ENCODE measurements at regions not wholly inside any gene's neighbourhood (a gene's known extent, or its start where the extent isn't known, plus 50 kb on each side); places are given as distances from the start of the nearest gene placed in this dataset.

DNA sequence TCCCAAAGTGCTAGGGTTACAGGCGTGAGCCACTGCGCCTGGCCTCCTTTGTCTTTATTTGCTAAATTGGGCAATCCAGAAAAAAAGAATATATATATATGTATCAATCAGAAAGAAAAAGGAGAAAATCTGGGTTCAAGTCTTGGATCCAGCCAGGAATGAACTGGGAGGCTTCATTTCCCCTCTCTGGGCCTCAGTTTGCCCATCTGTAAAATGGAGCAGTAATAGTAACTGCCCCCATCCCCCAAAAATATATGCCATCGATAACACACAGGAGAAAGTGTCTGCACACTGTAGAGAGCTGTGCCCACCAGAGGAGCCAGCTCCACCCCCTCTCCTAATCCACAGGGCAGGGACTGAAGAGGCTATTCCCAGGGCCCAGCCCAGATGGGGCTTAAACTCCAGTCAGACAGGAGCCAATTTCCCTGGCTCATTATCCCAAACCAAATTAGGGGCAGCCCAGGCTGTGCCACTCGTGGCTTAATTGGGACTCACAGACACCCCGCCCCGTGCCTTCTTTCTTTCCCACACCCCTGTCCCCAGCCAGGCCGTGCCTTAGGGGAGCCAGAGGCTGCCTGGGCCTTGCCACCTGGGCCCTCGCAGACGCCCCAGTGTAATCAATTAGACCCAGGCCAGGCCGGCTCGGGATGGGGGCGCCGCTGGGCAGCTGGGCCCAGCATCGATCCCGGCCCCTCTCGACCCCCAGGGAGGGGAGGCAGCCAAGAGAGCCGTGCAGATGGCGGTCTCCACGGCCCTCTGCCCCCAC is 171.5 kb downstream of the MN1 start:
- no peak overlapping the region for H3K4me3 ChIP-seq (ENCODE audit: low read length)
- H3K9me3 ChIP-seq (replicated peaks; ENCODE audit: control insufficient read depth, low read depth, low read length) = no peaks in the 10 kb centered on the region
- DNase-seq = no peak
- no peak overlapping the region for H3K27ac ChIP-seq (ENCODE audit: low read length)
- H3K4me1 ChIP-seq (ENCODE audit: control insufficient read depth, insufficient read depth, low read length) = peaks cover 19% of the 10 kb centered on the region
- H3K36me3 ChIP-seq (ENCODE audit: control insufficient read depth, insufficient read depth, low read length) = no peaks in the 10 kb centered on the region
- H3K27me3 ChIP-seq (ENCODE audit: control insufficient read depth, insufficient read depth, low read length) = no peaks in the 10 kb centered on the region
- WGBS (ENCODE audit: insufficient coverage) = 41% methylated on average over 16 of the region's 19 CpGs

DNA sequence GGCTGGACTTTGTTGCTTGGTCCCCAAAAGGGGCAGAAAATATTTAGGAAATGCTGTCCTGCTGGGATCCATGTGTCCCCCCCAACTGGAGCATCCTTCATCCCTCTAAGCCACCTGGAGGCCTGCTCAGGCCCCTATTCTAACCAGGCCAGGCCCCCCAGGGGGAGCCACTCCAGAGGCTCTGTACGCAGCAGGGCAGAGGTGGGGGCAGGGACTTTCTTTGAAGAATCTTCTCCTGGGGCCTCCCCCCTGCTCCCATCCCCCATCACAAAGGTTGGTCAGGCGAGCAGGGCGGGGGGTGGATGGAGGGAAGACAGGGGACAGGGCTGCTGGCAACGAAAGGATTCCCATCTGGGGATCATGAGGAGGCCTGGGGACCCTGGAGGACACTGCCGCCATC is 170.8 kb downstream of the MN1 start:
- H3K27ac ChIP-seq (ENCODE audit: low read length) = no peak overlapping the region

DNA sequence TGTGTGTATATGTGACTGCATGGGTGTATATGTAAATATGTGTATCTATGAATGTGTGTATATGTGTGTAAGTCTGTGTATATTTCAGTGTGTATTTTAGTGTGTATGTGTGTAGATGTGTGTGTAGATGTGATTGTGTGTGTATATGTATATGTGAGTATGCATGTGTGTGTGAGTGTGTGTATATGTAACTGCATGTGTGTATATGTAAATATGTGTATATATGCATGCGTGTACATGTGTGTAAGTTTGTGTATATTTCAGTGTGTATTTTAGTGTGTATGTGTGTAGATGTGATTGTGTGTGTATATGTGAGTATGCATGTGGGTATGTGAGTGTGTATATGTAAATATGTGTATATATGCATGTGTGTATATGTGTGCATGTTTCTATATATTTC is 169.9 kb downstream of the MN1 start:
- no peaks in the 10 kb centered on the region for H3K36me3 ChIP-seq (ENCODE audit: control insufficient read depth, insufficient read depth, low read length)
- H3K4me1 ChIP-seq (ENCODE audit: control insufficient read depth, insufficient read depth, low read length) = peaks cover 31% of the 10 kb centered on the region
- H3K27me3 ChIP-seq (ENCODE audit: control insufficient read depth, insufficient read depth, low read length) = no peaks in the 10 kb centered on the region
- 100% methylated on average over 1 of the region's 1 CpG for WGBS (ENCODE audit: insufficient coverage)
- H3K27ac ChIP-seq (ENCODE audit: low read length) = no peak overlapping the region
- H3K9me3 ChIP-seq (replicated peaks; ENCODE audit: control insufficient read depth, low read depth, low read length) = no peaks in the 10 kb centered on the region
- H3K4me3 ChIP-seq (ENCODE audit: low read length) = no peak overlapping the region
- no peak for DNase-seq

More for the DNA sequence above, 170.8 kb downstream of the MN1 start:
- Histone ChIP-seq H3K4me3 (ENCODE audit: low read length) (no peak overlapping the region), H3K36me3 (ENCODE audit: control insufficient read depth, insufficient read depth, low read length) (no peaks in the 10 kb centered on the region), H3K27me3 (ENCODE audit: control insufficient read depth, insufficient read depth, low read length) (no peaks in the 10 kb centered on the region), H3K4me1 (ENCODE audit: control insufficient read depth, insufficient read depth, low read length) (peaks cover 22% of the 10 kb centered on the region), H3K9me3 (replicated peaks; ENCODE audit: control insufficient read depth, low read depth, low read length) (no peaks in the 10 kb centered on the region)
- WGBS (ENCODE audit: insufficient coverage) = no CpG with 5 or more reads among the region's 5 CpGs
- no peak for DNase-seq

DNA sequence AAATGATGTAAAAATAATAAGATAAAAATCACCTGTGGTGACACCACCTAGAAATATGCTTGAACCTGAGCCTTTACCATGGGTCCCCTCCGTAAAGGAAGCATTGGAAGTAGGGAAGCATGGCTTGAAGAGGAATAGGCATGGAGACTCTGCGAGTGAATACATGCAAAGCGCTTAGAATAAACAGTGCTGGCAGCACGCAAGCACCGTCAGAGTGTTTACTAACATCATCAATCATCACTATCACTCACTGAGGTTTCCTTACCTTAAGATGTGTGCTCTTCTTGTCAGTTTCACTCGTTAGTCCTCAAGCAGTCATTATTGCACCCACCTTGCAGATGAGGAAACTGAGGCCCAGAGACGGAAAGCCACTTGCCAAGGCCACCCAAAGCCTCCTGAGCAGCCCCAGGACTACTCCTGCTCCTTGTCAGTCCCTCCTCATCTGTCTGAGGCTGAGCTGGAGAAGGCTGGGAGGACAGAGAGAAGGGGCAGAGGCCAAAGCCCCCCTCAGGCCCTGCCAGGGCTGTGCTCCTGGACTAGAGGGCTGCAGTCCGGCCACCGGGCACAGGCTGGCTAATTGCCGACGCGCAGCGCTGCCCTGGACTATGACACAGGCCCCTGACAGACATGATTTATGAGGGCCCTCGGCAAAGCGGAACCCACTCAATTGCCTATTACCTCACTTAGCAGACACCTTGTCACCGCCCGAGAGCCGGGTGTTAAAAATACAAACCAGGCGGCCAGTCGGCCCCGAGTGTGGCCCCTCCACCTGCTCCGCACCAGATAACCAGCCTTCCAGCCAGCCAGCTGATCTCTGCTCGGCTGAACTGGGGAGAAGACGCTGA is 168.9 kb downstream of the MN1 start:
- peak; percentile 52 for DNase-seq
- 43% methylated on average over 15 of the region's 24 CpGs for WGBS (ENCODE audit: insufficient coverage)
- Histone ChIP-seq H3K27me3 (ENCODE audit: control insufficient read depth, insufficient read depth, low read length) (peaks cover 5% of the 10 kb centered on the region), H3K4me1 (ENCODE audit: control insufficient read depth, insufficient read depth, low read length) (peaks cover 40% of the 10 kb centered on the region), H3K36me3 (ENCODE audit: control insufficient read depth, insufficient read depth, low read length) (no peaks in the 10 kb centered on the region), H3K9me3 (replicated peaks; ENCODE audit: control insufficient read depth, low read depth, low read length) (no peaks in the 10 kb centered on the region), H3K4me3 (ENCODE audit: low read length) (no peak overlapping the region), H3K27ac (ENCODE audit: low read length) (peak overlapping the region; percentile 72)

DNA sequence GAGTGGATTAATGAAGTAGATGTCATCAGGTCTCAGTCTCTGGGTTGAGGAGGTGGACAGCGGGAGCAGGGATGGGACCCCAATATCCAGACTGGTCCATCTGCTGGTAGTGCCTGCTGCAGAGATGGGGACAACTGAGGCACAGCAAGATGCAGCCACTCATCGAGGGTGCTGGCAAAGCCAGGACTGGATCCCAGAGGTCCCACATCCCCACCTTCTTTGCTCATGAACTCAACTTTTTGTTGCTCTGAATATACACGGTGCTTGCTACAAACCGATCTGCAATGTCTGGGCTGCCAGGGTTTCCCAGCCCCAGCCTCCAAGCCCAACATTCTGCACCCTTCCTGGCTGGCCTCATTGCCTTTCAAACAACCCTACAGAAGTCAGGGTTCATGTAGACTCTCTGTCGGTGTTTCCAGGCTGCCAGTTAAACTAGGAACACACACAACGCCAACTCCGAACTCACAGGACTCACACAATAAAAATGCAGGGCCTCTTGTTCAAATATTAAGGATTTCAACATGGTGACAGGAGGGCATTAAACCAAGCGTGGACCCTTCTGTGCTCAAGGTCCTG is 168.2 kb downstream of the MN1 start:
- peaks cover 5% of the 10 kb centered on the region for H3K27me3 ChIP-seq (ENCODE audit: control insufficient read depth, insufficient read depth, low read length)
- WGBS (ENCODE audit: insufficient coverage) = 59% methylated on average over 8 of the region's 8 CpGs

DNA sequence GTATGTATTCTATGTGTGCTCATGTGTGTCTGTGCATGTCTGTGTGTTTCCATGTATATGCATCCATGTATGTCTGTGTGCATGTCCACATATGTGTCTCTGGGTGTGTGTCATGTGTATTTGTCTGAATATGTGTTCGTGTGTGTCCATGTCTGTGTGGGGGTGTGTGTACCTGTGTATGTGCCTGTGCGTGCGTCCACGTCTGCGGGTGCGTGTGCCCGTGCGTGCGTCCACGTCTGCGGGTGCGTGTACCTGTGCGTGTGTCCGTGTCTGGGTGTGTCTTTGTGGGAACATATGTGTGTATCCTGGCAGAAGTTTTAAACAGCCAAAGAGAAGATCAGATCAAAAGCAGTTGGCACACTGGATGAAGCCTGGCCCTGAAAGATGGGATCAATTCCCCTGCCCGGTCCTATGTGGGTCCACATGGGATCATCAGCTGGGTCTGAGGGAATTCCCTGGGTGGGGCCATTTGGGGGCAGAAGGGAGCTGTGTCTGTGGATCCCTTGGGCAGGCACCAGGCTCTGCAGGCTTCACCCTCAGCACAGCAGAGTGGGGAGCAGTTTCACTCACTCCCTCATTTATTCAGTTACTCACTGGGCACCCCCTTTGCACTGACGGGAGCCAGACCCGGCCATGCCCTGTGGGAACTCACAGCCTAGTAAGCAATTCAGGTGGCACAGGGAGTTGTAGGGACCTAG is 167.4 kb downstream of the MN1 start:
- H3K9me3 ChIP-seq (replicated peaks; ENCODE audit: control insufficient read depth, low read depth, low read length) = no peaks in the 10 kb centered on the region
- WGBS (ENCODE audit: insufficient coverage) = 96% methylated on average over 12 of the region's 17 CpGs
- no peak overlapping the region for H3K4me3 ChIP-seq (ENCODE audit: low read length)
- DNase-seq = no peak
- no peak overlapping the region for H3K27ac ChIP-seq (ENCODE audit: low read length)
- H3K4me1 ChIP-seq (ENCODE audit: control insufficient read depth, insufficient read depth, low read length) = peaks cover 54% of the 10 kb centered on the region
- peaks cover 5% of the 10 kb centered on the region for H3K27me3 ChIP-seq (ENCODE audit: control insufficient read depth, insufficient read depth, low read length)
- no peaks in the 10 kb centered on the region for H3K36me3 ChIP-seq (ENCODE audit: control insufficient read depth, insufficient read depth, low read length)

More for the DNA sequence above, 168.2 kb downstream of the MN1 start:
- Histone ChIP-seq H3K36me3 (ENCODE audit: control insufficient read depth, insufficient read depth, low read length) (no peaks in the 10 kb centered on the region), H3K4me3 (ENCODE audit: low read length) (no peak overlapping the region), H3K9me3 (replicated peaks; ENCODE audit: control insufficient read depth, low read depth, low read length) (no peaks in the 10 kb centered on the region), H3K27ac (ENCODE audit: low read length) (no peak overlapping the region), H3K4me1 (ENCODE audit: control insufficient read depth, insufficient read depth, low read length) (peaks cover 47% of the 10 kb centered on the region)
- DNase-seq = no peak

DNA sequence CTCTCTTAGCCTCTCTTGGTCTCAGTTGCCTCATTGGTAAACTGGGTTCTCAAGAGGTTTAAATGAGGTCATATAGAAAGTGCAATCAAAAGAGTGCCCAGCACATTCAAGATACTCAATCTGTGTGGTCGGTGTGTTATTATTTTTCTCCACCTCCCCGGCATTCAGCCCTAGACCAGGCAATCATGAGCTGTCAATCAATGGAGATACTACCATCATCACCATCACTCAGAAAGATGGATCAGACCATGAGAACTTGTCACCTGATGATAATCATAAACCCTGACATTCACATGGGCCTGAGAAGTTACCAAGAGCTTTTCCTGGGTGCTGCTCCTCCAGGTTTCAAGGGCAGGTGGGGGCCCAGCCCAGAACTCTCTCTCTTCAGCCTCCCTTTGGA is 166.1 kb downstream of the MN1 start:
- 70% methylated on average over 2 of the region's 2 CpGs for WGBS (ENCODE audit: insufficient coverage)
- Histone ChIP-seq H3K9me3 (replicated peaks; ENCODE audit: control insufficient read depth, low read depth, low read length) (no peaks in the 10 kb centered on the region), H3K27ac (ENCODE audit: low read length) (no peak overlapping the region), H3K4me3 (ENCODE audit: low read length) (no peak overlapping the region), H3K4me1 (ENCODE audit: control insufficient read depth, insufficient read depth, low read length) (peaks cover 65% of the 10 kb centered on the region), H3K36me3 (ENCODE audit: control insufficient read depth, insufficient read depth, low read length) (no peaks in the 10 kb centered on the region), H3K27me3 (ENCODE audit: control insufficient read depth, insufficient read depth, low read length) (peaks cover 5% of the 10 kb centered on the region)
- no peak for DNase-seq

DNA sequence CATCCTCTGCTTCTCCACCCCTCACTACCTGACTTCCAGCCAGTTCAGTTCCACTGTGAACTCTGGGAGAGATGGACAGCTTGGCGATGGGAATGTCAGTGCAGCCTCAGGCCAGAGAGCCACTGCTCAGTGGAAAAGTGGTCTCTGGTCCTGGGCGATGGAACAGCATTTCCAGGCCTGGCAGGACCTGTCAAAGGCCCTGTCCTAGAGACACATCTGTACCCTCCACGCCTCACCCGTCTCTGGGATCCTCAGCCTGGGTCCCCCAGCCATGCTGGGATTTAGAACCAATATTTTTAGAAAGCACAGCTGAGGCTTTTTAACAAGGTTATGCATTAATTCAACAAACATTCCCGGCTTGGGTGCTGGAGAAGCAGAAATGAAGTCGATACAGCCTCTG is 165.7 kb downstream of the MN1 start:
- no peak overlapping the region for H3K27ac ChIP-seq (ENCODE audit: low read length)
- no peak overlapping the region for H3K4me3 ChIP-seq (ENCODE audit: low read length)
- H3K9me3 ChIP-seq (replicated peaks; ENCODE audit: control insufficient read depth, low read depth, low read length) = no peaks in the 10 kb centered on the region
- DNase-seq = no peak
- peaks cover 5% of the 10 kb centered on the region for H3K27me3 ChIP-seq (ENCODE audit: control insufficient read depth, insufficient read depth, low read length)
- no peaks in the 10 kb centered on the region for H3K36me3 ChIP-seq (ENCODE audit: control insufficient read depth, insufficient read depth, low read length)
- 80% methylated on average over 5 of the region's 6 CpGs for WGBS (ENCODE audit: insufficient coverage)
- H3K4me1 ChIP-seq (ENCODE audit: control insufficient read depth, insufficient read depth, low read length) = peaks cover 65% of the 10 kb centered on the region

DNA sequence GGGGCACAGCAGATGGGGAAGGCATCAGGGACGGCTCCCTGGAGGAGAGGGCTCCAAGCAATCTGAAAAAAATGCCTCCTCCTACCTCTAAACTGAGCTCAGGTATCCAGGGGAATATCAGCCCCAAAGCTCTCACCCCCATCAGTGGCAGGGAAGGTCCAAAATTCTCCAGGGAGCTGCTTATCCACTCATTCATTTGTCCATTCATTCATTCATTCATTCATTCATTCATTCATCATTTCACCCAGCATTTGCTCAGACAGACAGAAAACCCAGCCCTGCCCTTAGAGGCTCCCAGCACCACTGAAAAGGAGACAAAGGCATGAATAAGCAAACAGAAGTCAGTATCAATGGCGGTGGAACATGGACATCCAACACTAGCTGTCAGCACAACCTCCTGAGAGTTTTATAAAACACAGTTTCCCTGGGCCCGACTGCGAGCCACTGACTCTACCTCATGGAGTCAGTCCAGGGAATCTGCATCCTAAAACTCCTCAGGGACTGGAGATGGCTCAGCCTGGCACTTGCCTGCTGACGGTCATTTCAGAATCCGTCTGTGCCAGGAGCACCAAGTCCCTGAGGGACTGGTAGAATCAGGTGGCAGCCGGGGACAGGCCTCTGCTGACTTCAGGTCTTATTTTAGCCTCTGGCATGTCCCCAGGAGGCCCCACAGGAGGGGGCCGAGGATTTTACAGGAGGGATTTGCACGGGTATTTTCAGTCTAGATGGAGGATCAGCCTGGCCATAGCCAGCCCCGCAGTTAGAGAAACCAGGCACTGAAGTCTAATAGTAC is 164.6 kb downstream of the MN1 start:
- Histone ChIP-seq H3K27me3 (ENCODE audit: control insufficient read depth, insufficient read depth, low read length) (peaks cover 5% of the 10 kb centered on the region), H3K9me3 (replicated peaks; ENCODE audit: control insufficient read depth, low read depth, low read length) (no peaks in the 10 kb centered on the region), H3K4me3 (ENCODE audit: low read length) (no peak overlapping the region), H3K27ac (ENCODE audit: low read length) (peak overlapping the region; percentile 85), H3K36me3 (ENCODE audit: control insufficient read depth, insufficient read depth, low read length) (no peaks in the 10 kb centered on the region), H3K4me1 (ENCODE audit: control insufficient read depth, insufficient read depth, low read length) (peaks cover 73% of the 10 kb centered on the region)
- DNase-seq = peak; percentile 77
- WGBS (ENCODE audit: insufficient coverage) = 35% methylated on average over 8 of the region's 10 CpGs
